ENCODE measurements at regions not wholly inside any gene's neighbourhood (a gene's known extent, or its start where the extent isn't known, plus 50 kb on each side); places are given as distances from the start of the nearest gene placed in this dataset.
"Not testable (repeated sequence)": the region's sequence is repeated elsewhere in the genome, so short reads cannot be mapped to it uniquely, and the experiment has no call there.

- CTCF ChIA-PET; H3K9me3 ChIP-seq (ENCODE audit: control insufficient read depth, insufficient read depth, low read depth, low read length); H3K36me3 ChIP-seq (ENCODE audit: control insufficient read depth, insufficient read depth, low read length); H3K27me3 ChIP-seq (ENCODE audit: control insufficient read depth, insufficient read depth, low read length); DNase-seq (ENCODE audit: low read depth, low spot score); in situ Hi-C loops (cut with HindIII; ENCODE audit: low pct_unique_long_range_greater_than_20kb, low sequenced_read_pairs); H3K27ac ChIP-seq (ENCODE audit: low read length); ATAC-seq; H3K4me1 ChIP-seq (ENCODE audit: control insufficient read depth, insufficient read depth, low read length); intact Hi-C loops (cut with micrococcal nuclease; ENCODE audit: unreplicated experiment); H3K4me3 ChIP-seq (ENCODE audit: low read depth in 2 of 2, low read length in 2 of 2); BruUV-seq (replicated peaks): not testable (repeated sequence)
- POLR2A ChIA-PET, result interaction anchor here (0.6 kb wide), 1 partner anchor 438 kb away, joined by 6 read pairs; no protein-coding TSS in a partner anchor
Measured at GRCh38 chr22:19662049-19662684, 52.1 kb upstream of the SEPTIN5 start.

- ATAC-seq, result peak; percentile 74; the same call in 1 of the 2 replicates
- no peak overlapping the region for H3K27ac ChIP-seq (ENCODE audit: low read length)
- DNase-seq (ENCODE audit: low read depth, low spot score), result no peak
Measured at GRCh38 chr22:19663286-19663815, 51.0 kb upstream of the SEPTIN5 start.

More at GRCh38 chr22:19663286-19663815, 51.0 kb upstream of the SEPTIN5 start:
- no peaks in the 10 kb centered on the region for H3K36me3 ChIP-seq (ENCODE audit: control insufficient read depth, insufficient read depth, low read length)
- intact Hi-C loops (cut with micrococcal nuclease; ENCODE audit: unreplicated experiment), result no loop called here
- CTCF ChIA-PET, result no interaction called here
- no TSS peak for BruUV-seq (replicated peaks)
- H3K4me1 ChIP-seq (ENCODE audit: control insufficient read depth, insufficient read depth, low read length), result no peaks in the 10 kb centered on the region
- TF ChIP-seq TCF7L2 (IDR thresholded peaks at IDR 0.05; ENCODE audit: low read depth, low read length) (no peak), SIN3A (IDR thresholded peaks at IDR 0.05; ENCODE audit: borderline replicate concordance, insufficient read depth, low read depth, low read length) (no peak), CTCF (IDR thresholded peaks at IDR 0.05) (no peak), POLR2AphosphoS5 (IDR thresholded peaks at IDR 0.05; ENCODE audit: low read depth, low read length) (no peak), REST (IDR thresholded peaks at IDR 0.05; ENCODE audit: insufficient read depth in 1 of 2, low read depth in 2 of 2, low read length in 1 of 2) (no peak)
- in situ Hi-C loops (cut with HindIII; ENCODE audit: low pct_unique_long_range_greater_than_20kb, low sequenced_read_pairs), result no loop called here
- POLR2A ChIA-PET, result no interaction called here
- no peaks in the 10 kb centered on the region for H3K27me3 ChIP-seq (ENCODE audit: control insufficient read depth, insufficient read depth, low read length)
- H3K4me3 ChIP-seq (ENCODE audit: low read depth in 2 of 2, low read length in 2 of 2), result no peak overlapping the region
- H3K9me3 ChIP-seq (ENCODE audit: control insufficient read depth, insufficient read depth, low read depth, low read length), result no peaks in the 10 kb centered on the region

Measured in Panc1 (cell line).